ENCODE measurements at regions not wholly inside any gene's neighbourhood (a gene's known extent, or its start where the extent isn't known, plus 50 kb on each side); places are given as distances from the start of the nearest gene placed in this dataset.
A peak's percentile ranks its signal among the peaks of the same experiment; 100 is the strongest.

GRCh38 chr21:17334484-17334883, 178.4 kb upstream of the CXADR start:
- Histone ChIP-seq H4K91ac (ENCODE audit: low read depth, low read length) (no peak overlapping the region), H3K9ac (ENCODE audit: low read length) (no peak overlapping the region), H3K4me1 (ENCODE audit: control insufficient read depth in 1 of 2, insufficient read depth in 2 of 2, low read length in 2 of 2) (no peaks in the 10 kb centered on the region), H3K14ac (ENCODE audit: low read length) (no peak overlapping the region), H4K8ac (ENCODE audit: low read depth, low read length) (no peak overlapping the region), H3K18ac (ENCODE audit: low read length) (no peak overlapping the region), H2AFZ (ENCODE audit: insufficient read depth, low read length, poor library complexity) (no peak overlapping the region), H3K27ac (ENCODE audit: low read depth, low read length) (no peak overlapping the region), H3K4ac (ENCODE audit: low read depth, low read length) (no peak overlapping the region), H3K9me3 (ENCODE audit: insufficient read depth, low read depth, low read length) (no peaks in the 10 kb centered on the region), H3K79me2 (ENCODE audit: control insufficient read depth, insufficient read depth, low read length, poor library complexity) (no peaks in the 10 kb centered on the region), H2BK12ac (ENCODE audit: low read length) (no peak overlapping the region), H3K23ac (ENCODE audit: low read length) (no peak overlapping the region), H3K4me3 (ENCODE audit: low read depth, low read length) (no peak overlapping the region), H2AK5ac (ENCODE audit: low read length) (no peak overlapping the region), H3K4me2 (ENCODE audit: low read length) (no peak overlapping the region), H3K27me3 (ENCODE audit: insufficient read depth, low read length) (no peaks in the 10 kb centered on the region), H4K12ac (ENCODE audit: low read depth, low read length) (no peak overlapping the region), H2BK5ac (ENCODE audit: low read depth, low read length, poor library complexity) (no peak overlapping the region), H3K36me3 (ENCODE audit: control insufficient read depth in 1 of 2, insufficient read depth in 2 of 2, low read length in 2 of 2) (no peaks in the 10 kb centered on the region), H2BK120ac (ENCODE audit: insufficient read depth, low read length, poor library complexity) (no peak overlapping the region), H3K79me1 (ENCODE audit: low read length) (no peaks in the 10 kb centered on the region)
- no CpG with 5 or more reads among the region's 3 CpGs for WGBS (ENCODE audit: extremely low coverage, insufficient coverage, insufficient read length)
- DNase-seq: no peak

- Histone ChIP-seq H3K27me3 (ENCODE audit: insufficient read depth, low read length) (no peaks in the 10 kb centered on the region), H3K36me3 (ENCODE audit: control insufficient read depth in 1 of 2, insufficient read depth in 2 of 2, low read length in 2 of 2) (no peaks in the 10 kb centered on the region), H3K9me3 (ENCODE audit: insufficient read depth, low read depth, low read length) (no peaks in the 10 kb centered on the region), H3K9ac (ENCODE audit: low read length) (no peak overlapping the region), H4K91ac (ENCODE audit: low read depth, low read length) (no peak overlapping the region), H3K27ac (ENCODE audit: low read depth, low read length) (no peak overlapping the region), H4K8ac (ENCODE audit: low read depth, low read length) (no peak overlapping the region), H2AK5ac (ENCODE audit: low read length) (no peak overlapping the region), H2AFZ (ENCODE audit: insufficient read depth, low read length, poor library complexity) (no peak overlapping the region), H3K23ac (ENCODE audit: low read length) (no peak overlapping the region), H3K79me1 (ENCODE audit: low read length) (no peaks in the 10 kb centered on the region), H2BK12ac (ENCODE audit: low read length) (no peak overlapping the region), H2BK5ac (ENCODE audit: low read depth, low read length, poor library complexity) (no peak overlapping the region), H3K18ac (ENCODE audit: low read length) (no peak overlapping the region), H3K4ac (ENCODE audit: low read depth, low read length) (no peak overlapping the region), H4K12ac (ENCODE audit: low read depth, low read length) (no peak overlapping the region), H3K14ac (ENCODE audit: low read length) (no peak overlapping the region), H3K4me3 (ENCODE audit: low read depth, low read length) (no peak overlapping the region), H3K79me2 (ENCODE audit: control insufficient read depth, insufficient read depth, low read length, poor library complexity) (no peaks in the 10 kb centered on the region), H3K4me2 (ENCODE audit: low read length) (no peak overlapping the region), H2BK120ac (ENCODE audit: insufficient read depth, low read length, poor library complexity) (no peak overlapping the region), H3K4me1 (ENCODE audit: control insufficient read depth in 1 of 2, insufficient read depth in 2 of 2, low read length in 2 of 2) (no peaks in the 10 kb centered on the region)
- no peak for DNase-seq
- no CpG with 5 or more reads among the region's 3 CpGs for WGBS (ENCODE audit: extremely low coverage, insufficient coverage, insufficient read length)
Observed at GRCh38 chr21:17340081-17340480, 172.8 kb upstream of the CXADR start.

GRCh38 chr21:17343055-17343454, 169.8 kb upstream of the CXADR start:
- no peak overlapping the region for H4K12ac ChIP-seq (ENCODE audit: low read depth, low read length)
- H2AK5ac ChIP-seq (ENCODE audit: low read length): no peak overlapping the region
- H3K4me3 ChIP-seq (ENCODE audit: low read depth, low read length): no peak overlapping the region
- H2BK5ac ChIP-seq (ENCODE audit: low read depth, low read length, poor library complexity): no peak overlapping the region
- H4K8ac ChIP-seq (ENCODE audit: low read depth, low read length): no peak overlapping the region
- H2BK12ac ChIP-seq (ENCODE audit: low read length): no peak overlapping the region
- no peak overlapping the region for H3K9ac ChIP-seq (ENCODE audit: low read length)
- no peak overlapping the region for H3K4ac ChIP-seq (ENCODE audit: low read depth, low read length)
- DNase-seq: peak in 1 of 2 donors; percentile 40
- WGBS (ENCODE audit: extremely low coverage, insufficient coverage, insufficient read length): no CpG with 5 or more reads among the region's 2 CpGs
- no peaks in the 10 kb centered on the region for H3K4me1 ChIP-seq (ENCODE audit: control insufficient read depth in 1 of 2, insufficient read depth in 2 of 2, low read length in 2 of 2)
- H3K9me3 ChIP-seq (ENCODE audit: insufficient read depth, low read depth, low read length): no peaks in the 10 kb centered on the region
- no peak overlapping the region for H3K4me2 ChIP-seq (ENCODE audit: low read length)
- no peak overlapping the region for H3K14ac ChIP-seq (ENCODE audit: low read length)
- no peak overlapping the region for H3K18ac ChIP-seq (ENCODE audit: low read length)
- no peaks in the 10 kb centered on the region for H3K79me2 ChIP-seq (ENCODE audit: control insufficient read depth, insufficient read depth, low read length, poor library complexity)
- H2AFZ ChIP-seq (ENCODE audit: insufficient read depth, low read length, poor library complexity): no peak overlapping the region
- H3K27me3 ChIP-seq (ENCODE audit: insufficient read depth, low read length): no peaks in the 10 kb centered on the region
- H3K23ac ChIP-seq (ENCODE audit: low read length): no peak overlapping the region
- no peak overlapping the region for H2BK120ac ChIP-seq (ENCODE audit: insufficient read depth, low read length, poor library complexity)
- no peaks in the 10 kb centered on the region for H3K36me3 ChIP-seq (ENCODE audit: control insufficient read depth in 1 of 2, insufficient read depth in 2 of 2, low read length in 2 of 2)
- no peaks in the 10 kb centered on the region for H3K79me1 ChIP-seq (ENCODE audit: low read length)
- H4K91ac ChIP-seq (ENCODE audit: low read depth, low read length): no peak overlapping the region
- no peak overlapping the region for H3K27ac ChIP-seq (ENCODE audit: low read depth, low read length)

GRCh38 chr21:17348357-17348756, 164.5 kb upstream of the CXADR start:
- no peak overlapping the region for H2BK12ac ChIP-seq (ENCODE audit: low read length)
- no peak overlapping the region for H3K4ac ChIP-seq (ENCODE audit: low read depth, low read length)
- no peak overlapping the region for H3K23ac ChIP-seq (ENCODE audit: low read length)
- H3K27ac ChIP-seq (ENCODE audit: low read depth, low read length): no peak overlapping the region
- H4K12ac ChIP-seq (ENCODE audit: low read depth, low read length): no peak overlapping the region
- H3K27me3 ChIP-seq (ENCODE audit: insufficient read depth, low read length): no peaks in the 10 kb centered on the region
- no peaks in the 10 kb centered on the region for H3K79me2 ChIP-seq (ENCODE audit: control insufficient read depth, insufficient read depth, low read length, poor library complexity)
- H3K18ac ChIP-seq (ENCODE audit: low read length): no peak overlapping the region
- H2BK120ac ChIP-seq (ENCODE audit: insufficient read depth, low read length, poor library complexity): no peak overlapping the region
- H3K4me3 ChIP-seq (ENCODE audit: low read depth, low read length): no peak overlapping the region
- H3K4me1 ChIP-seq (ENCODE audit: control insufficient read depth in 1 of 2, insufficient read depth in 2 of 2, low read length in 2 of 2): no peaks in the 10 kb centered on the region
- no peak overlapping the region for H4K8ac ChIP-seq (ENCODE audit: low read depth, low read length)
- H3K14ac ChIP-seq (ENCODE audit: low read length): no peak overlapping the region
- no peak overlapping the region for H3K9ac ChIP-seq (ENCODE audit: low read length)
- WGBS (ENCODE audit: extremely low coverage, insufficient coverage, insufficient read length): no CpG with 5 or more reads among the region's 3 CpGs
- H3K4me2 ChIP-seq (ENCODE audit: low read length): no peak overlapping the region
- H3K79me1 ChIP-seq (ENCODE audit: low read length): no peaks in the 10 kb centered on the region
- H2AFZ ChIP-seq (ENCODE audit: insufficient read depth, low read length, poor library complexity): no peak overlapping the region
- no peak overlapping the region for H2AK5ac ChIP-seq (ENCODE audit: low read length)
- no peaks in the 10 kb centered on the region for H3K9me3 ChIP-seq (ENCODE audit: insufficient read depth, low read depth, low read length)
- H2BK5ac ChIP-seq (ENCODE audit: low read depth, low read length, poor library complexity): no peak overlapping the region
- DNase-seq: no peak
- H4K91ac ChIP-seq (ENCODE audit: low read depth, low read length): no peak overlapping the region
- H3K36me3 ChIP-seq (ENCODE audit: control insufficient read depth in 1 of 2, insufficient read depth in 2 of 2, low read length in 2 of 2): no peaks in the 10 kb centered on the region
